Spleen (tissue), 7 donors: ENCODE measurements at regions not wholly inside any gene's neighbourhood (a gene's known extent, or its start where the extent isn't known, plus 50 kb on each side); places are given as distances from the start of the nearest gene placed in this dataset.

Experiments
- POLR2A ChIP-seq, 3 donors: fragments of 450-650 bp; IDR thresholded peaks; one replicate each; pipeline ENCODE4 v1.5.1; 2017; ENCODE audit warnings: antibody characterized with exemption in 3 of 3, mild to moderate bottlenecking in 1 of 3
- POLR2AphosphoS5 ChIP-seq, 3 donors: sonication (generic); formaldehyde crosslinking; IDR thresholded peaks; one replicate each; pipeline ENCODE4 v1.5.1; 2017; ENCODE audit warnings: antibody characterized with exemption in 3 of 3
- TF ChIP-seq, protein P1 (sequence below), 11 experiments: fragments of 200-600 bp in 7 of 11; fragments of 450-650 bp in 4 of 11; sonication (generic) in 4 of 11; IDR thresholded peaks in 8 of 11; conservative IDR thresholded peaks in 3 of 11; 1 replicate in 7 of 11; 2 replicates in 4 of 11; pipeline versions ENCODE4 v1.4.0 to v1.8.0; 2016 to 2021; ENCODE audit warnings: antibody characterized with exemption in 11 of 11, inconsistent platforms in 4 of 11, mild to moderate bottlenecking in 1 of 11
- donor health status: DM: no; HTN: no; CAD: no; lungs with moderate emphysema.
- donor health status: DM: no; HTN: no; CAD: no.
- donor health status: DM: no; HTN: no; CAD: no.

DNA sequence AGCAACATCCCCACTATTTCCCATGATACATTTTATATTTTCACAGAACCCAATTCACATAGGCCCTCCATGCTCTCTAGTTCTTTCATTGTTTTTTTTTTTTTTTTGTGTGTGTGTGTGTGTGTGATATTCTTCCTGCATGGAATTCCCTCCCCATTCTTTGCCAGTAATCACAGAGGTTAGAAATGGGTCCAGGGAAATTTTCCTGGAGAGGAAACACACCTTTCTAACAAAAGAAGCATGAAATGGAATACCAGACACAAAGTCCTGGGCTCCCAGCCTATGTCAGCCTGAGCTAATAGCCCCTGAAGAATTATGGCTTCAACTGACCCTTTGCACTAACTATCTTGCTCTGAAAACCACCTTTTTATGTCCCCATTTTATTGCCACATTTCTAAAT, 194.2 kb upstream of the NT5E start:
- TF ChIP-seq POLR2AphosphoS5 (IDR thresholded peaks at IDR 0.05), result no peak
- TF ChIP-seq, protein P1, sequence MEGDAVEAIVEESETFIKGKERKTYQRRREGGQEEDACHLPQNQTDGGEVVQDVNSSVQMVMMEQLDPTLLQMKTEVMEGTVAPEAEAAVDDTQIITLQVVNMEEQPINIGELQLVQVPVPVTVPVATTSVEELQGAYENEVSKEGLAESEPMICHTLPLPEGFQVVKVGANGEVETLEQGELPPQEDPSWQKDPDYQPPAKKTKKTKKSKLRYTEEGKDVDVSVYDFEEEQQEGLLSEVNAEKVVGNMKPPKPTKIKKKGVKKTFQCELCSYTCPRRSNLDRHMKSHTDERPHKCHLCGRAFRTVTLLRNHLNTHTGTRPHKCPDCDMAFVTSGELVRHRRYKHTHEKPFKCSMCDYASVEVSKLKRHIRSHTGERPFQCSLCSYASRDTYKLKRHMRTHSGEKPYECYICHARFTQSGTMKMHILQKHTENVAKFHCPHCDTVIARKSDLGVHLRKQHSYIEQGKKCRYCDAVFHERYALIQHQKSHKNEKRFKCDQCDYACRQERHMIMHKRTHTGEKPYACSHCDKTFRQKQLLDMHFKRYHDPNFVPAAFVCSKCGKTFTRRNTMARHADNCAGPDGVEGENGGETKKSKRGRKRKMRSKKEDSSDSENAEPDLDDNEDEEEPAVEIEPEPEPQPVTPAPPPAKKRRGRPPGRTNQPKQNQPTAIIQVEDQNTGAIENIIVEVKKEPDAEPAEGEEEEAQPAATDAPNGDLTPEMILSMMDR (IDR thresholded peaks at IDR 0.05 in 8 of 11, conservative IDR thresholded peaks at IDR 0.05 in 3 of 11), result no peak
- TF ChIP-seq POLR2A (IDR thresholded peaks at IDR 0.05), result no peak
